GM18951 (cell line): ENCODE measurements at regions not wholly inside any gene's neighbourhood (a gene's known extent, or its start where the extent isn't known, plus 50 kb on each side); places are given as distances from the start of the nearest gene placed in this dataset.

Experiments
- POLR2A ChIP-seq: IDR thresholded peaks from 4 replicates; pipeline ENCODE4 v1.6.1; 2011; ENCODE audit warnings: mild to moderate bottlenecking; ENCODE audit not compliant: insufficient read length, insufficient read depth; ENCODE audit errors: extremely low read depth
- in situ Hi-C: fragments of 300-500 bp; cut with MboI; formaldehyde crosslinking; loops from one replicate; pipeline ENCODE4 v1.12.0; 2022; ENCODE audit warnings: low sequenced_read_pairs, mixed read lengths, inconsistent platforms; ENCODE audit not compliant: unreplicated experiment

DNA sequence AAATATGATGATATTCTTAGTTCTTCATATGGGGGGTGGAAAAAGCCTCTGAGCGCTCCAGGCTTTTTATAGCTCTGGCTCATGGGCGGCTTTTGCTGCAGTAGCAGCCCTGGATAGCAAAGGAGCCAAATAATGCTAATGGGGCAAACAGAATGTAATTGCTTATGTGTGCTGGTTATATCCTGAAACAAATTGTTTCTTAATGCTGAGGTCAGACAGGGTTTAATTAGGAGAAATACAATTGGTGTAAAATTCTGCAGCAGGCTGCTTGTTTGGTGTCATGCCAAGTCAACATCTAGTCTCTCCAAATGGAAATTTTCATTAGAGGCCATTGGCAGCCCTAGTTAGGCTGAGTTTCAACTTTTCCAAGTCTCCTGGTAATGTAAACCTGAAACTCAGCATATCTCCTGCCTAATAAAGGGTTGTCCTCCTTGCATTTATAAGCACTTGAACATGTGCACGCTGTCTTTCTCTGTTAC is 530.1 kb upstream of the NOX3 start:
- in situ Hi-C loops: no loop called here
- no peak for TF ChIP-seq POLR2A

DNA sequence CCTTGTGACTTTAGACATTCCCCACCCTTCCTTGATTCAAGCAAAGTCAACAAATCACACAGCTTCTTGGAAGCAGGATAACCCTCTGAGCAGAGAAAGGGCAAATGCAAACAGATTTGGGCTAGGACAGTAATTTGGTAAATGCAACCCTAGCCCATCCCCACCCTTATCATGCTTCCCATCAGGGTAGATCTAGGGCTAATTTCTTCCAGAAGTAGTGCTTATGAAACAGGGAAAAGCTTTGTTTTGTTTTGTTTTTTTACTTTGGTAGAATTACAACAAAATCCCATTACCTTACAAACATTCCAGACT is 525.1 kb upstream of the NOX3 start:
- TF ChIP-seq POLR2A: no peak
- in situ Hi-C loops: no loop called here

DNA sequence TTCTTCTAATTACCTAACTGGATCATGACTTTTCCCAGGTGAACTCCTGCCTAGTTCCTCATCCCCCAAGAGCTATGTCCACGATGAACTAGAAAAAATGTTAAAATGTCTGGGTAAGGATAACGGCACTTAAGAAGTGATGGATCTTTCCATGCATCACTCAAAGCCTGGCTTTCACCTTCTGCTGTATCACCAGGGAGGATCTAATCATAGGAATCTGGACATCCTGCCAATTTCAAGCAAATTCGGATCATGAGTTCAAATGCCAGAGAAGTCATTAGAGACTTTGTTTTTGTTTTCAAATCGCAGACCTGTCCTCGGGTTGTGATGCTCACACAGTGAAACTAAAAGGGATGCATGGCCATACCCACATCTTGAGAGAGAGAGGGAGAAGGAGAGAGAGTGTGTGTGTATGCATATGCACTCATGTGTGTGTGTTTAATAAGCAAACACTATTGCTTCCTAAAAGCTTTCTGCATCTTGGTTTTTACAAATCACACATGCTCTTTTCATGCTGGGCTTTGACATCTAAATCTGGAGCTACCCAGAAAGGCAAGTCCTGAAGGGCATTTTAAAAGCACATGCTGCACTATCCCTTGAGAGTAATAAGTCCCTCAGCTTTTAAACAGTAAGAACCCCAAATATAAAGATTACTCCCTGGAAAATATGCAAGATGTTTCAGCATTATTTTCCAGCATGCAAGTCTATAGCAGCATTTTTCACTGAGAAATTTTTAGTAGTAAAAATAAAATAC is 524.6 kb upstream of the NOX3 start:
- no peak for TF ChIP-seq POLR2A
- in situ Hi-C loops: no loop called here

DNA sequence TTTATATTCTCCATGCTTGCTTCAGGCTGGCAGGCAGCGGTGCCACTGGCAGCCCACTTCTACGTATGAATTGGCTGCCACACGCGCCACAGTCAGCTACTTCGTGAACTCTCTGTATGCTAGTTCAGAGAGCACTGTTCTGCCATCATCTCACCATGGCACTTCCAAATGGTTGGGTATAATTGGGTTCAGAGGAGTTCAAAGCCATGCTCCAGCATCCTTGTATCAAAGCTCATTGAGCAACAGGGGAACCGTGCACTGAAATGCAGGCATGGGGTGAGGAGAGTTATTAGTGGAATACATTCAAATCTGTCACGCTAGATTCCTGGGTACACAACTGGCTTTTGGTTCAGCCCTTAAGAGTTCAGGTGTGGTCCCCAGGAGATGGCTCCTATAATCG is 519.9 kb upstream of the NOX3 start:
- in situ Hi-C loops: no loop called here
- no peak for TF ChIP-seq POLR2A

DNA sequence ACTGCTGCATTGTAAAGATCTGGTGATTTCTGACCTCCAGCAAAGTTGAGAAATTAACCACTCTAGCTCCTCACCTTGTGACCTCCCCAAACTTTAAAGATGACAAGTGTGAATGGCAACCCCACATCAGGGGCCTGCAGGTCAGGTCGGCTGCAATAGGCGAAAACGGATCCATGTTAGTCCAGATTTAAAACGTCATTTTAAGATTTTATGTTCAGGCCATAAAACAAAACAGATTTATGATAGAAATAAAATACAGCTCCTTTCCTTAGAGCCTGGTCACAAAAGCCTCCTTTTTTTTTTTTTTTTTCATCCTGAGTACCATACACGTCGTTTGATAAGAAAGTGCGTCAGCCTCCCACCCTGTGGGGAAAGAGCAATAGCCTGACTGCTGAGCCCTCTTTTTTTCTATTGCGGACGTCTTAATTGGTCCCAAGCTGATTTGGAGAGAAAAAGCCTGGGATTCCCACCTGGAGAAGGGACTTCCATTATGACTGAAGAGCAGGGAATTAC is 519.2 kb upstream of the NOX3 start:
- in situ Hi-C loops: no loop called here
- no peak for TF ChIP-seq POLR2A

DNA sequence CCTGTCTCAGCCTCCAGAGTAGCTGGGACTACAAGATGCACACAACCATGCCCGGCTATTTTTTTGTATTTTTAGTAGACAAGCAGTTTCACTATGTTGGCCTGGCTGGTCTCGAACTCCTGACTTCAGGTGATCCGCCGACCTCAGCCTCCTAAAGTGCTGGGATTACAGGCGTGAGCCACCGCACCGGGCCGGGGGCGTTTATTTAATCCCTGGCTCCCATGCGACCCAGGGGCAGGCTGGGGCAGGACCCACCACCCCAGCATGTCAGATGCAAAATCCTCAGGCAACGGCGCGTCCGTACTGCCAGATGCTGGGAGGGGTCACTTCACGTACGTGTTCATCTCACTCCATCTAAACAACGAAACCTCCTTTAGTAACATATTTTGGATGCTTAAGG is 518.7 kb upstream of the NOX3 start:
- TF ChIP-seq POLR2A: no peak
- in situ Hi-C loops: no loop called here

DNA sequence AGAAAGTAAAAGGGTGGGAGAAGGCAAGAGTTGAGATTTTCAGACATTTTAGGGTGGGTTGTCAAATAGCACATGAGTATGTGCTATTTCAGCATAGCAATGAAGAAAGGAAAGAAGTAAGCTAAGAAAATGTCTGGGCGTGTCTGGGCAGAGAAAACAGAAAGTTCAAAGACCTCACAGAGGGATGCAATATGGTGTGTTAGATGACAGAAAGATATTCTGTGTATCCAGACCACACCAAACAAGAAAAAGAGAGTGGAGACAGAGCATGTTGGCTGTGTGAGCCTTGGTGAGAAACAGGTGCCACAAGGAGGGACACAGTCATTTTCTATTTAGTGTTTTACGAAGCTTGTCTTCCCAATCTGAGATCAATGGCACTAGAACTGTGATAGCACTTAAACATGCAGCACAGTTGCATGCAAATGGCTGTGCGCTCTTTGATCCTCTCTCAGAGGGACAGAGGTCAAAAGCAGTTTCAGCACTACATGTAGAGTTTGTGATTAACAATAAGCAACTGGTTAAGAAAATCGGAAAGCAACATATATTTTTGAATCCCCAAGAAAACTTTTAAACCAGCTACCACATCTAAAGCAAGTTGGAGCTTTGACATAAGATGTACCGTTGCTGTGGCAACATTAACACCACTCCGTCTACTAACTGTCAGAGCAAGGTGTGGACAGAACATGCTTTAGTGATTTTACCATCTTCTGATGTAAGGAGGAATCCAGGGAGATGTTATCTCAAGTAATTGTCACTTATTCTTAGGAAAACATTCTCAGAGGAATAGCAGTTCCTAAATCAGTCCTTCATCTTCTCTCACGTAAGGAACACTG is 515.5 kb upstream of the NOX3 start:
- in situ Hi-C loops: no loop called here
- no peak for TF ChIP-seq POLR2A

DNA sequence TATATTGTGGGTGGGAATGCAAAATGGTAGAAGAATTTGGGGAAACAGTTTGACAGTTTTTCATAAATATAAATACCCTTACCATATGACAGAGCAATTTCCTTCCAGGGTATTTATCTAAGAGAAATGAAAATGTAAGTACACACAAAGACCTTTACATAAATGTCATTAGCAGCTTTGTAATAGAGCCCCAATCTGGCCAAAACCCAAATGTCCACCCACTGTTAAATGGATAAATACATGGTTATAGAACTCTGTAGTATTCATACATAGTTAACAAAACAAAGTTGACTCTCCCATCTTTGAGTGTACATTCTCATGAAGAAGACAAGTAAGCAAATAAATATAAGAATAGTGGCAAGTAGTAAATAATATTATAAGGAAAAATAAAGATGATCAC is 514.8 kb upstream of the NOX3 start:
- no peak for TF ChIP-seq POLR2A
- in situ Hi-C loops: no loop called here

DNA sequence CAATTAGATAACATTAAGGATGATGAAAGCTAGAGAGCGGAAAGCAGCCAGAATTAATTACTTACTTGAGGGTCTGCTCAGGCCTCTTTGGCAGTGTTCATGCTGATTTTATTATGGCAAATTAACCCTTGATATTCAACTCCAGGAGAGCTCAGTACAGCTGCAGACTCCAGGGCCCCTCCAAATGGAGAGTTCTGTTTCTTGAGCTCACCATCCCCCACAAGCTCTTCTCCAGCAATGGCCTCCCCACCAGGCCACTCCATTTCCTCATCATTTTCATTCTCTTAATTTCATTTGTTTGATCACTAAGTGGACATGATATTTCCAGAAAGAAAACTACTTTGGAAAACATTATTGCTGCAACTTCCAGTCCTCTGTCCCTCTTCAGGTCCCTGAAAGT is 513.3 kb upstream of the NOX3 start:
- in situ Hi-C loops: no loop called here
- no peak for TF ChIP-seq POLR2A

DNA sequence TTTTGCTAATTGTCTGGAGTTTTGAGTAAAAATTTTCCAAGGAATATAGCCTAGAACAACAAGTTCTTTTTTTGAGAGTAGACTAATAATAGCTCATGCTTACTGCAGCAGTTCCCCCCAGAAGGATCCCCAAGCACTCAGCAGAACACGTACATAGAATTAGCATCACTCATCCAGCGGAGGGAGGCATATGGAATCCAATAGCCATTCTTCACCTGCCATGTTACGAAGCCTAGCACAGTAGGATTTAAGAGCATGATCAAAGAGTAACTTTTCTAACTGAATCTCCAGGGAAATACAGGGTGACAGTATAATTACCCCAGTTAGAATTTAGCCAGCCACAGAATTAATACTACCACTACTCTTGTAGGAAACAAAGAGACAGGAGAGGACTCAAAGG is 511.7 kb upstream of the NOX3 start:
- in situ Hi-C loops: no loop called here
- TF ChIP-seq POLR2A: no peak

DNA sequence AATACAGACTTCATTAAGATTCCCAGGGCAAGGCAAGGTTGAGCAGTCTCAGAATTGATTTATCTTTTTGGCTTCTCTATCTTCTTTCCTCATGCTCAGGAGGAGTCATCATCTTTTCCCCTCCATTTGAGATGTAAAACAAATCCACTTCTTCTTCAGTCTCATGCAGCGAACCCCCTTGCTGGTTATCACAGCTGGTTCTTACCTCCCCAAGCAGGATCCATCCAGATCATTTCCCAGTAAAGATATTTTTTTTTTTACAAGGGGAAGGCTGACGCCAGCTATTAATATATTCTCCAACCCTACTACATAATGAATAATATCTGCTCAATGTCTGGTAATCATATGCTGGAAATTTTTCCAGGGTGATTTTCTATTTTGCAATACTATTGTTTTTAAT is 508.9 kb upstream of the NOX3 start:
- TF ChIP-seq POLR2A: no peak
- in situ Hi-C loops: no loop called here

DNA sequence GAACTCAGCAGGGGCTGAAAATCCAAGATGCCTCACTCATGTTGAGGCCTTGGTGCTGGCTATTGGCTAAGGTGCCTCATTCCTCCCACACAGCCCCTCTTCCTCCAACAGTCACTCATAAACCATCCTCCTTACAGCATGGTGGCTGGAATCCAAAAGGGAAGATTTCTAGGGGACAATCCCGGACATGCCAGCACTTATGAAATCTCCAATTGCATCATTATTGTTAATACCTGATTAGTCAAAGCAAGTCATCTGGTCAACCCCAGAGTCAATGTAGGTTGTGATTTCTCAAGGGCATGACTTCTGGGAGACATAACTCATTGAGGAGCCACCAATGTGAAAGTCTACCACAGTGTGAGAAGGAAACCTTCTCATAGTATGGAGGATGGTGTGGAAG is 506.6 kb upstream of the NOX3 start:
- in situ Hi-C loops: no loop called here
- TF ChIP-seq POLR2A: no peak

DNA sequence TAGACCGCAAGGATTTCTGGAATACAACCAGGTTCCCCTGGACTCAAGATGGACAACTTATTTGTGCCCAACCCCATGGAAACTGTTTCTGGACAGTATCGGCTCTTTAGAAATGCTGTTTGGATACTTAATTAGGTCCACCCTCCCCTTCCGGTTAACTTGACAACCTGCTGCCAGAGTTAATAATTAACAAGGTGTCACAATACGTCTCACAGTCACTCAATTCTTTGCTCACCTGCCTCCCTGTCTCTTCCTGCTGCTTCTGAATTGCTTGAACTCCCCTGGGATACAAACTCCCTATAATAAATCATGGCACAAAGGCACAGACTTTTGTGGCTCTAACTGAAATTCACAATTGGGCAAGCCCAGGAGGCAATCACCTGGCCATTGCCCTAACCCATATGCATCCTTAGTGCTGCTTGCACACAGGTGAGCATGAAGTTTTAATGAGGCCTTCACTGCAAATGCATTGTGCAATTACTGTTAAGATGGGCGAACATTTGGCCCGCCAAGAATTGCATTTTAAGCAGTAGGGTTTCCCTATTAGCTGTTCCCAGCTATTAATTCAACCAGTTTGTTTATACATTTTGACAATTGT is 504.4 kb upstream of the NOX3 start:
- TF ChIP-seq POLR2A: no peak
- in situ Hi-C loops: no loop called here
